Loucy (cell line): ENCODE measurements at regions not wholly inside any gene's neighbourhood (a gene's known extent, or its start where the extent isn't known, plus 50 kb on each side); places are given as distances from the start of the nearest gene placed in this dataset.

Experiments
- H2AFZ ChIP-seq: fragments of 200-600 bp; sonication (generic); 2 replicates; pipeline ENCODE4 v1.6.0; 2016; ENCODE audit warnings: antibody characterized with exemption, mild to moderate bottlenecking, low read length, moderate library complexity
- H3F3A ChIP-seq: fragments of 200-600 bp; 2 replicates; pipeline ENCODE4 v1.6.0; 2016; ENCODE audit warnings: antibody characterized with exemption, low read depth, mild to moderate bottlenecking
- H3K27me3 ChIP-seq: fragments of 200-600 bp; sonication (generic); 2 replicates; pipeline ENCODE4 v1.6.1; 2014; ENCODE audit warnings: low read length, mild to moderate bottlenecking; ENCODE audit not compliant: insufficient read depth, poor library complexity, severe bottlenecking
- H3K36me3 ChIP-seq: fragments of 200-600 bp; sonication (generic); 2 replicates; pipeline ENCODE4 v1.6.1; 2016; ENCODE audit warnings: low read length; ENCODE audit not compliant: insufficient read depth
- H3K4me1 ChIP-seq: fragments of 200-600 bp; sonication (generic); 2 replicates; pipeline ENCODE4 v1.5.1; 2014; ENCODE audit warnings: low read length, mild to moderate bottlenecking; ENCODE audit not compliant: insufficient read depth, poor library complexity, severe bottlenecking
- H3K4me2 ChIP-seq: fragments of 200-600 bp; sonication (generic); 2 replicates; pipeline ENCODE4 v1.6.0; 2014; ENCODE audit warnings: antibody characterized with exemption, low read length, low read depth, mild to moderate bottlenecking; ENCODE audit not compliant: poor library complexity, severe bottlenecking
- H3K4me3 ChIP-seq: fragments of 200-600 bp; sonication (generic); 2 replicates; pipeline ENCODE4 v1.5.1; 2014; ENCODE audit warnings: low read length, mild to moderate bottlenecking, mixed read lengths; ENCODE audit not compliant: poor library complexity, severe bottlenecking
- H3K79me2 ChIP-seq: fragments of 200-600 bp; sonication (generic); 2 replicates; pipeline ENCODE4 v1.6.1; 2014; ENCODE audit warnings: low read length; ENCODE audit not compliant: insufficient read depth
- H3K9ac ChIP-seq: fragments of 200-600 bp; sonication (generic); 2 replicates; pipeline ENCODE4 v1.6.0; 2014; ENCODE audit warnings: mild to moderate bottlenecking, low read depth, low read length, moderate library complexity; ENCODE audit not compliant: poor library complexity, severe bottlenecking
- H3K9me2 ChIP-seq: fragments of 200-600 bp; sonication (generic); replicated peaks from 2 replicates; pipeline ENCODE4 v1.6.1; 2016; ENCODE audit warnings: low read depth, low read length, mixed read lengths
- H3K9me3 ChIP-seq: fragments of 200-600 bp; sonication (generic); 2 replicates; pipeline ENCODE4 v1.6.1; 2014; ENCODE audit warnings: mild to moderate bottlenecking, antibody characterized with exemption, low read length, low read depth; ENCODE audit not compliant: insufficient read depth
- H4K20me1 ChIP-seq: fragments of 200-600 bp; sonication (generic); 2 replicates; pipeline ENCODE4 v1.6.0; 2014; ENCODE audit warnings: antibody characterized with exemption, low read length, mild to moderate bottlenecking; ENCODE audit not compliant: insufficient read depth, poor library complexity, severe bottlenecking
- EZH2phosphoT487 ChIP-seq: fragments of 200-600 bp; IDR thresholded peaks from 2 replicates; pipeline ENCODE4 v1.6.1; 2018; ENCODE audit warnings: antibody characterized with exemption, mild to moderate bottlenecking, moderate library complexity, borderline replicate concordance
- TF ChIP-seq, protein P1 (sequence below): fragments of 200-600 bp; sonication (generic); conservative IDR thresholded peaks from 2 replicates; pipeline ENCODE4 v1.5.1; 2014; ENCODE audit warnings: mild to moderate bottlenecking, antibody characterized with exemption, low read length

DNA sequence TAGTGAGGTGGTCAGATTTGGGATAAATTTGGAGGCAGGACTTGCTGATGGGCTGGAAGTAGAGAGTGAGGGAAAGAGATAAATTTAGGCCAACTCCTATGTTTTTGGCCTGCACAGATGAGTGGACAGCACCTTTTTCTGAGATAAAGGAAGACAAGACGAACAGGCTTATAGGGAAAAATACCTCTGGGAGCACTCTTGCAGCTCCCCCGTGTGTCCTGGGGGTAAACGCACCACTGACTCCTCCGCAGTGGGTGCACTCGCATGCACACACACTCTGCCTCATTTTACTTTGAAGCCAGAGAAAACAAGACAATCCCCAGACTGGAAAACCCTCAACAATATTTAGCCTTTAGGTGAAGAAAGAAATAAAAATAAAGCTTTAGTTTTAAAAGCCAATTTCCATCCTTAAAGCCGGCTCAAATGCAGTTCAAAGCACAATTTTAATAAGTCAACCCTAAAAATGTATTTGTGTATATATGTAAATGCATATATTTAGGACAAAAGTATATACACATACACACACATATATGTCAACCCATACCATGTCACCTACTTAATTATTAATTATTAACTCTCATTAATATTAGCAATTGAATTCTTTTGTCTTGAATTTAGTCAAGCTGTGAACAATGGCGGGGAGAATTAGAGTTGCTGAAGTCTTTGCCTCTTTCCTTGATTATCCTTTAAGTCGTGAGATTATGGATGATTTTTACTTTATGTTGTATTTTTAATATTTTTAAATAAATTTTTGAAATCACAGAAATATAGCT lies 341.8 kb downstream of the ZNF326 start:
- no peaks in the 10 kb centered on the region for H3K9me2 ChIP-seq

DNA sequence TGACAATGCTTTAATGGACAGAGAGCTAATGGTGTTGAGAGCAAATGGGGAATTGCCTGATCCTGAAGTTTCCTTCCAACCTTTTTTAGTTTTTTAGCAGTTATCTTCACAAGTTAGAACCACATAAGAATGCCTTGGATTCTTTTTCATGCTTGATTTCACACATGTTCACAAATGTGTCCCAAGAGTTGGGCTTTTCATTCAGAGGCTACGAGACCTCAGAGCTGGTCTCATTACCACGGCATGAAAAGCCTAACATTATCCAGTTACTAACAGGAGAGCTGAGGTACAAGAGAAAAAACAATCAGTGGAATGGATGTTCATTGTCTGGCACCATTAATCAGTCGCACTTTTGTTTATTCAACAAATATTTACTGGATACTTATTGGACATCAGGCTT lies 340.6 kb downstream of the ZNF326 start:
- H3K27me3 ChIP-seq, result no peaks in the 10 kb centered on the region
- no peak overlapping the region for H3K4me3 ChIP-seq
- no peaks in the 10 kb centered on the region for H3K36me3 ChIP-seq
- TF ChIP-seq, protein P1, sequence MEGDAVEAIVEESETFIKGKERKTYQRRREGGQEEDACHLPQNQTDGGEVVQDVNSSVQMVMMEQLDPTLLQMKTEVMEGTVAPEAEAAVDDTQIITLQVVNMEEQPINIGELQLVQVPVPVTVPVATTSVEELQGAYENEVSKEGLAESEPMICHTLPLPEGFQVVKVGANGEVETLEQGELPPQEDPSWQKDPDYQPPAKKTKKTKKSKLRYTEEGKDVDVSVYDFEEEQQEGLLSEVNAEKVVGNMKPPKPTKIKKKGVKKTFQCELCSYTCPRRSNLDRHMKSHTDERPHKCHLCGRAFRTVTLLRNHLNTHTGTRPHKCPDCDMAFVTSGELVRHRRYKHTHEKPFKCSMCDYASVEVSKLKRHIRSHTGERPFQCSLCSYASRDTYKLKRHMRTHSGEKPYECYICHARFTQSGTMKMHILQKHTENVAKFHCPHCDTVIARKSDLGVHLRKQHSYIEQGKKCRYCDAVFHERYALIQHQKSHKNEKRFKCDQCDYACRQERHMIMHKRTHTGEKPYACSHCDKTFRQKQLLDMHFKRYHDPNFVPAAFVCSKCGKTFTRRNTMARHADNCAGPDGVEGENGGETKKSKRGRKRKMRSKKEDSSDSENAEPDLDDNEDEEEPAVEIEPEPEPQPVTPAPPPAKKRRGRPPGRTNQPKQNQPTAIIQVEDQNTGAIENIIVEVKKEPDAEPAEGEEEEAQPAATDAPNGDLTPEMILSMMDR, result no peak
- no peaks in the 10 kb centered on the region for H3K9me3 ChIP-seq
- peaks cover 23% of the 10 kb centered on the region for H3K4me1 ChIP-seq
- no peaks in the 10 kb centered on the region for H3K79me2 ChIP-seq
- H3K9me2 ChIP-seq, result no peaks in the 10 kb centered on the region
- H2AFZ ChIP-seq, result no peak overlapping the region
- H4K20me1 ChIP-seq, result no peaks in the 10 kb centered on the region
- no peak overlapping the region for H3K4me2 ChIP-seq
- no peak overlapping the region for H3K9ac ChIP-seq
- peaks cover 12% of the 10 kb centered on the region for H3F3A ChIP-seq

More for the DNA sequence above, 341.8 kb downstream of the ZNF326 start:
- no peak overlapping the region for H3K4me3 ChIP-seq
- H3K27me3 ChIP-seq, result no peaks in the 10 kb centered on the region
- H3K79me2 ChIP-seq, result no peaks in the 10 kb centered on the region
- H4K20me1 ChIP-seq, result no peaks in the 10 kb centered on the region
- peaks cover 12% of the 10 kb centered on the region for H3F3A ChIP-seq
- TF ChIP-seq EZH2phosphoT487, result no peak
- TF ChIP-seq, protein P1, result no peak
- no peak overlapping the region for H2AFZ ChIP-seq
- H3K36me3 ChIP-seq, result no peaks in the 10 kb centered on the region
- peaks cover 33% of the 10 kb centered on the region for H3K4me1 ChIP-seq
- H3K9me3 ChIP-seq, result no peaks in the 10 kb centered on the region
- no peak overlapping the region for H3K9ac ChIP-seq
- no peak overlapping the region for H3K4me2 ChIP-seq

DNA sequence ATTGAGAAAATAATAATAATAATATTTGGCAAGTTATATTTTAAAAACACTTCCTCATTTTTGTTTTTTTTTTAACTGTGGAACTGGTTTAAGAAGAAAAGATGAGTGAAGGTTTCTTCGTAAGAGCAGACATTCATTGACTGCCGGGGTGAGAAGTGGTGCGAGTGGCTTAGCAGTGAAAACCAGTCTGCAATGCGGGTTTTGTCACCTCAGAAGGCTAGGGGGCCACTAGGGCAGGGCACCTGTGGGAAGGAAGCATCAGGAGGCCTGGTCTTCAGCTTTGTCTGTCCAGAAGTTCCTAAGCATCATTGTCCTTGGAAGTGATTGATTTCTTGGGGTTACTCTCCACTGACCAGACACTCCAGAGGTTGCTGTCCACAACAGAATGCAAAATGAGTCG lies 339.2 kb downstream of the ZNF326 start:
- no peak overlapping the region for H3K4me2 ChIP-seq
- no peaks in the 10 kb centered on the region for H3K27me3 ChIP-seq
- no peaks in the 10 kb centered on the region for H4K20me1 ChIP-seq
- TF ChIP-seq, protein P1, result no peak
- no peak for TF ChIP-seq EZH2phosphoT487
- H3K9me3 ChIP-seq, result no peaks in the 10 kb centered on the region
- H2AFZ ChIP-seq, result no peak overlapping the region
- H3K9me2 ChIP-seq, result no peaks in the 10 kb centered on the region
- H3F3A ChIP-seq, result no peaks in the 10 kb centered on the region; the same call in 1 of the 2 replicates
- H3K36me3 ChIP-seq, result no peaks in the 10 kb centered on the region
- no peak overlapping the region for H3K9ac ChIP-seq
- peaks cover 10% of the 10 kb centered on the region for H3K4me1 ChIP-seq
- no peak overlapping the region for H3K4me3 ChIP-seq
- no peaks in the 10 kb centered on the region for H3K79me2 ChIP-seq
